GM13976 (cell line): ENCODE measurements at regions not wholly inside any gene's neighbourhood (a gene's known extent, or its start where the extent isn't known, plus 50 kb on each side); places are given as distances from the start of the nearest gene placed in this dataset.
"Not testable (repeated sequence)": the region's sequence is repeated elsewhere in the genome, so short reads cannot be mapped to it uniquely, and the experiment has no call there.

Experiments used
- DNase-seq: peaks from one replicate; pipeline ENCODE4 v3.0.0; 2012; ENCODE audit warnings: low spot score
- in situ Hi-C: fragments of 300-500 bp; cut with MboI; formaldehyde crosslinking; loops from one replicate; pipeline ENCODE4 v1.12.0; 2022; ENCODE audit warnings: low sequenced_read_pairs, mixed read lengths, inconsistent platforms; ENCODE audit not compliant: unreplicated experiment
- TF ChIP-seq, protein P1 (sequence below): IDR thresholded peaks from 2 replicates; pipeline ENCODE4 v1.5.1; 2012; ENCODE audit warnings: borderline replicate concordance, mild to moderate bottlenecking; ENCODE audit not compliant: insufficient read depth; ENCODE audit errors: extremely low read depth, missing control alignments, control extremely low read depth

DNA sequence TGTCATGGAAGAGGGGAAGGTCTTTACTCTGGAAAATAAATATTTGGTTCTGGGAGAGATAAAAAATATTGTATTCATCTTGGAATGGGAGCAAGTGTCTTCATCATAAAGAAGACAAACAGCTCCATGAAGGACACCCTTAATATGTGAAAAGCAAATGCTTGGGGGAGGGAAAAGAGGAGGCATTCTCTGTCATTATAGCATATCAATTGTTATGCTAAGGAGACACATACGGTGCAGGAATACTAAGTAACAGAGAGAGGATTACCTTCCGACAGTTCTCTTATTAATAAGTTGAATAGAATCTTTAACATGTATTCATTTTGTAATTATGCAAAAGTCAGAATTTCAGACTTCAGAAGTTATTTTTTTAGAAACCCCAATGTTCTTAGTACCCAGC lies 634.4 kb downstream of the UTRN start:
- in situ Hi-C loops = no loop called here
- TF ChIP-seq, protein P1, sequence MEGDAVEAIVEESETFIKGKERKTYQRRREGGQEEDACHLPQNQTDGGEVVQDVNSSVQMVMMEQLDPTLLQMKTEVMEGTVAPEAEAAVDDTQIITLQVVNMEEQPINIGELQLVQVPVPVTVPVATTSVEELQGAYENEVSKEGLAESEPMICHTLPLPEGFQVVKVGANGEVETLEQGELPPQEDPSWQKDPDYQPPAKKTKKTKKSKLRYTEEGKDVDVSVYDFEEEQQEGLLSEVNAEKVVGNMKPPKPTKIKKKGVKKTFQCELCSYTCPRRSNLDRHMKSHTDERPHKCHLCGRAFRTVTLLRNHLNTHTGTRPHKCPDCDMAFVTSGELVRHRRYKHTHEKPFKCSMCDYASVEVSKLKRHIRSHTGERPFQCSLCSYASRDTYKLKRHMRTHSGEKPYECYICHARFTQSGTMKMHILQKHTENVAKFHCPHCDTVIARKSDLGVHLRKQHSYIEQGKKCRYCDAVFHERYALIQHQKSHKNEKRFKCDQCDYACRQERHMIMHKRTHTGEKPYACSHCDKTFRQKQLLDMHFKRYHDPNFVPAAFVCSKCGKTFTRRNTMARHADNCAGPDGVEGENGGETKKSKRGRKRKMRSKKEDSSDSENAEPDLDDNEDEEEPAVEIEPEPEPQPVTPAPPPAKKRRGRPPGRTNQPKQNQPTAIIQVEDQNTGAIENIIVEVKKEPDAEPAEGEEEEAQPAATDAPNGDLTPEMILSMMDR = no peak
- no peak for DNase-seq

DNA sequence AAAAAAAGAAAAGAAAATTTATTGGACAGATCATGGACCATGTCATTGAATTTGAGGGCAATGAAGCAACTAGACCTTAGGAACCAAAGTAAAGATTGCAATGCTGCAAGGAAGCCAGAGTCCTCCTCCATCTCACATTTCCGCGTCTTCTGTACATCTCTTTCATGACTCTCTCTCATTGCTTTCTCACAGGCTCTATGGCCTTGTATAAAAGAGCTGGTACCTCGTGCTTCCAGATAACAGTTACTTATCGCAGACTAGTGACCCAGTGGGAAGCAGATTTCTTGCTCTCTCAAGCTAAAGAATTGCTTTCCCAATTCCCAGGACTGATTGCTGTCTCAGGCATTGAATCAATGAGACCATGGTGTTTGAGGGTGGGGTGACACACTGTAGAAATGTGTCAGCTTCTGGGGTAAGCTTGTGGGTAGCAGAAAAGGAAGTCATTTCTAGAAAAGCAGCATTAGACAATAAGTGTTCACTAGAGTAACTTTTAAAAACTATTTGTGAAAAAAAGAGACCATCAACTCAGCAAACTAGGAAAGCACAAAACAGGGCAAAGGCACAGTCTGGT lies 635.3 kb downstream of the UTRN start:
- in situ Hi-C loops = no loop called here
- DNase-seq = no peak
- TF ChIP-seq, protein P1 = no peak

DNA sequence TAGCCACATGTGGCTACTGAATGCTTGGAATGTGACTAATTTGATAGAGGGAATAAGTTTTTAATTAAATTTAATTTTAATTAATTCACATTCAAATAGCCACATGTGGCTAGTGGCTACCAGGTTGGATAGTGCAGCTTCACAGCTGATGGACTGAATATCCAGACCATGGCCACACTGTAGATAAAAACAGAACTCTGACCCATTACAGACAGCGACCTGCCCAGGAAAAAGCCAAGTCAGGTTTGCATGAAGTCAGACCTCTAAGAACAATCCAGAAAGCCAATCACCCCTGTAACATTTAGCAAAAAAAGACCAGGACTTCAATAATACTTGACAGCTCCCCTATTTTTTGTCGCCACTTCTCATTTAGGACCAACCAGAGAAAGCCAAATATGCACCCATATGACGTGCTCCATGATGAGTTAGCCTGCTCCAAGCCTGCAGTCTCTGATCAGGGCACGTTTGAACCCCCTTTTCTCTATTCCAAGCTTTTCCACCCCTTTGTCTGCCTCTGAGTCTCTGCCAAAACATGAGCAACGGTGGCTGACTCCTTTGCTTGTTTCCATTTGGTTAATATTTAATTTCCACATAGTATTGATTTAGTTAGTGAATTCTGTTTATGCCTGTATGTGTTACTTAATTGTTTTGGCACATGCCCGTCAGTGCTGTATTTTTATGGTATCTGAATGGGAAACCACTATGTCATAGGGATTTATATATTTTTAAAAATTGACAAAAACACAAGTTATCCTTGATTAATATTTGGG lies 636.3 kb downstream of the UTRN start:
- DNase-seq = no peak
- TF ChIP-seq, protein P1 = no peak
- in situ Hi-C loops = no loop called here

DNA sequence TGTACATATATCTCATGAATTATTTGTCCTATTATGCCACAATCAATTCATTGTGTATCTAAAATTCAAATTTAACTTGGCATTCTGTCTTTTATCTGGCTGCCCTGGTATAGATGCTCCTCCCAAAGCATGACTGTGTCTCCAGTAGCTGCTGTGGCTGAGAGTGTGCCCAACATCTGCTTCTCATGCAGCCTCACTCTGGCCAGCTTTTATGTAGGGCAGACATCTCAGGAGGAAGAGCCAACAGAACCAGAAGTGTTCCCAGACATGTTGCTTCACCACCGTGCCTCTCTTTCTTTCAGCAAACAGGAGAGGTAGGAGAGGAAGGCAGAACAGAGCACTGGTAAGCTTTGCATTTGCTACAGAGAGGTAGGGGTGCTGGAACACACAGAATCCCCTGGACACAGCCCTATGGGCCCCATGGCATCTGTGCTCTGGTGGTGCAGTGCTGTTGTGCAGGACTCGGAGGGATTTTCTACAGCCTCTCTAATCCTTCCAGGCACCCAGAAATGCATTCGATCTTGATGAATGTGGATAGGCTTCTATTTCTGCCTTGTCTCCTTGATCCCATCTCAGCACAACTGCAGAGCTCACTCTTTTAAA lies 637.1 kb downstream of the UTRN start:
- in situ Hi-C loops = no loop called here

DNA sequence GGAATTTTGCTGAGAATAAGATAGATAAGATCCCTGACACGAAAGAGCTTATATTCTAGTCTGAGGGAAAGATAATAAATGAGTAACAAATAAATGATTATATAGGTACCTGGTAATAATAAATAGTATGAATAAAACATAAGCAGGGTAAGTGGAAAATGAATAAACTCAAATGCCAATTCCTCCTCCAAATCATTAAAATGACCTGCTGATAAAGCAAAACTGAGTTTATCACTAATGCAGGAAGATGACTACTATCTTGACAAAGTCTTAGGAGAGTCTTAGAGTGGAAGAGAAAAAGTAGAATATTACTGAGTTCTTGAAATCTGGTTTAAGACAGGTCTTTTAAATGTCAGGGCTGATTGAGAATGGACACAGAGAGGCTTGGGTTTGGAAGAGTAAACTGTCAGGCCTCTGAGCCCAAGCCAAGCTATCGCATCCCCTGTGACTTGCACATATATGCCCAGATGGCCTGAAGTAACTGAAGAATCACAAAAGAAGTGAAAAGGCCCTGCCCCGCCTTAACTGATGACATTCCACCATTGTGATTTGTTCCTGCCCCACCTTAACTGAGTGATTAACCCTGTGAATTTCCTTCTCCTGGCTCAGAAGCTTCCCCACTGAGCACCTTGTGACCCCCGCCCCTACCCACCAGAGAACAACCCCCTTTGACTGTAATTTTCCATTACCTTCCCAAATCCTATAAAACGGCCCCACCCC lies 637.8 kb downstream of the UTRN start:
- DNase-seq, in situ Hi-C loops: not testable (repeated sequence)

More for the DNA sequence above, 637.1 kb downstream of the UTRN start:
- no peak for DNase-seq
- TF ChIP-seq, protein P1 = no peak

DNA sequence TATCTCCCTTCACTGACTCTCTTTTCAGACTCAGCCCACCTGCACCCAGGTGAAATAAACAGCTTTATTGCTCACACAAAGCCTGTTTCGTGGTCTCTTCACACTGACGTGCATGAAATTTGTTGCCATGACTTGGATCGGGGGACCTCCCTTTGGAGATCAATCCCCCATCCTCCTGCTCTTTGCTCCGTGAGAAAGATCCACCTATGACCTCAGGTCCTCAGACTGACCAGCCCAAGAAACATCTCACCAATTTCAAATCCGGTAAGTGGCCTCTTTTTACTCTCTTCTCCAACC lies 638.3 kb downstream of the UTRN start:
- in situ Hi-C loops, DNase-seq: not testable (repeated sequence)

DNA sequence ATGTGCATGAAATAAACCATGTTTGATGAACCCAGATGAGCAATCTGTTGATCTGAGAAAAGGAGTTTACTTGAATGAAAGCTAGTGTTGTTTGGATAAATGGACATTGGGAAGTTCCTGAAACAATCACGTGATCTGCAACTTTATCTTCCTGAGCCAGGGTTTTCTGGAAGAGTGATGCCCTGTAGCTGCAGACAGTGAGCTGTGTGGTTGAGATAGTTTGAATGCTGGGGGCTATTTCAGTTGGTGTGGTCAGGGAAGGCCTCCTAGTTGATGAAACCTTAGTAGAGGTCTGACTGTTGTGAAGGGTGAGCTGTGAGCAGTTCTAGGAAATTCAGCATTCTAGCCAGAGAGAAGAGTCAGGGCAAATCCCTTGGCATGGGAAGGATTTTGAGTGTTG lies 643.7 kb downstream of the UTRN start:
- no peak for DNase-seq
- in situ Hi-C loops = loop anchor here (25.0 kb wide), 1 partner anchor 342 kb away; no protein-coding TSS in a partner anchor
- TF ChIP-seq, protein P1 = no peak
